Femur (tissue), 1 donor: ENCODE measurements at regions not wholly inside any gene's neighbourhood (a gene's known extent, or its start where the extent isn't known, plus 50 kb on each side); places are given as distances from the start of the nearest gene placed in this dataset.

Experiments used
- DNase-seq: peaks from one replicate; pipeline ENCODE4 v3.0.0-alpha.2; 2017

GRCh38 chr12:97936165-97936564 lies 473.6 kb downstream of the RMST start:
- no peak for DNase-seq

- no peak for DNase-seq
Measured at GRCh38 chr12:97938031-97938430, 475.4 kb downstream of the RMST start.

GRCh38 chr12:97939156-97939555 lies 476.6 kb downstream of the RMST start:
- no peak for DNase-seq

GRCh38 chr12:97940105-97940504 lies 477.5 kb downstream of the RMST start:
- no peak for DNase-seq

- no peak for DNase-seq
Measured at GRCh38 chr12:97940629-97941028, 478.0 kb downstream of the RMST start.

GRCh38 chr12:97941686-97942354 lies 479.2 kb downstream of the RMST start:
- DNase-seq: no peak

GRCh38 chr12:97943359-97943758 lies 480.8 kb downstream of the RMST start:
- DNase-seq: no peak

- DNase-seq: no peak
Measured at GRCh38 chr12:97944576-97944975, 482.0 kb downstream of the RMST start.

- no peak for DNase-seq
Measured at GRCh38 chr12:97946701-97947100, 484.1 kb downstream of the RMST start.

- DNase-seq: no peak
Measured at GRCh38 chr12:97948591-97948990, 486.0 kb downstream of the RMST start.

GRCh38 chr12:97951239-97951638 lies 488.6 kb downstream of the RMST start:
- DNase-seq: no peak

GRCh38 chr12:97951717-97952116 lies 489.1 kb downstream of the RMST start:
- DNase-seq: no peak

- DNase-seq: no peak
Measured at GRCh38 chr12:97957109-97957508, 494.5 kb downstream of the RMST start.

- DNase-seq: no peak
Measured at GRCh38 chr12:97960225-97960624, 497.6 kb downstream of the RMST start.

- DNase-seq: no peak
Measured at GRCh38 chr12:97960741-97961608, 498.4 kb downstream of the RMST start.

GRCh38 chr12:97967831-97968230 lies 505.2 kb downstream of the RMST start:
- no peak for DNase-seq

GRCh38 chr12:97968641-97969197 lies 506.1 kb downstream of the RMST start:
- DNase-seq: no peak

- DNase-seq: no peak
Measured at GRCh38 chr12:97977870-97978405, 515.3 kb downstream of the RMST start.

- no peak for DNase-seq
Measured at GRCh38 chr12:97982684-97983083, 520.1 kb downstream of the RMST start.

GRCh38 chr12:97983796-97984195 lies 521.2 kb downstream of the RMST start:
- DNase-seq: no peak

- no peak for DNase-seq
Measured at GRCh38 chr12:97984436-97984835, 521.8 kb downstream of the RMST start.

- DNase-seq: no peak
Measured at GRCh38 chr12:97984974-97985580, 522.5 kb downstream of the RMST start.

- DNase-seq: no peak
Measured at GRCh38 chr12:97985834-97986233, 523.2 kb downstream of the RMST start.
